Esophagus (tissue), 2 donors: ENCODE measurements at regions not wholly inside any gene's neighbourhood (a gene's known extent, or its start where the extent isn't known, plus 50 kb on each side); places are given as distances from the start of the nearest gene placed in this dataset.

Experiments
- H3K27ac ChIP-seq, 2 donors: one replicate each; pipeline ENCODE4 v1.5.1; 2013; ENCODE audit warnings: low read depth in 2 of 2, mild to moderate bottlenecking in 2 of 2, inconsistent platforms in 1 of 2, low read length in 1 of 2, moderate library complexity in 1 of 2
- H3K27me3 ChIP-seq, 2 donors: one replicate each; pipeline ENCODE4 v1.6.1; 2013; ENCODE audit warnings: low read length in 2 of 2, control low read depth in 1 of 2, mild to moderate bottlenecking in 1 of 2; ENCODE audit not compliant: insufficient read depth in 2 of 2, control insufficient read depth in 1 of 2
- H3K36me3 ChIP-seq, 2 donors: one replicate each; pipeline ENCODE4 v1.6.1; 2013; ENCODE audit warnings: low read length in 1 of 2; ENCODE audit not compliant: control insufficient read depth in 2 of 2, insufficient read depth in 2 of 2
- H3K4me1 ChIP-seq, 2 donors: one replicate each; pipeline ENCODE4 v1.6.1; 2013; ENCODE audit warnings: low read length in 1 of 2; ENCODE audit not compliant: control insufficient read depth in 2 of 2, insufficient read depth in 2 of 2
- H3K4me3 ChIP-seq, 2 donors: one replicate each; pipeline ENCODE4 v1.5.1; 2013; ENCODE audit warnings: low read length in 2 of 2, mild to moderate bottlenecking in 2 of 2, low read depth in 1 of 2, moderate library complexity in 1 of 2
- H3K9me3 ChIP-seq, 2 donors: one replicate each; pipeline ENCODE4 v1.6.1; 2013; ENCODE audit warnings: mild to moderate bottlenecking in 2 of 2, low read depth in 1 of 2, low read length in 1 of 2, moderate library complexity in 1 of 2; ENCODE audit not compliant: control insufficient read depth in 2 of 2, insufficient read depth in 1 of 2
- WGBS, 2 donors: extraction: QIAGEN DNeasy Blood & Tissue Kit; methylation state at CpG; one replicate each; pipeline ENCODE4 v1.1.7; 2013; 5-methylcytosine and 5-hydroxymethylcytosine counted together
- donor health status: healthy with polysubstance abuse.
- donor health status: Bipolar disorder and iron deficiency.

DNA sequence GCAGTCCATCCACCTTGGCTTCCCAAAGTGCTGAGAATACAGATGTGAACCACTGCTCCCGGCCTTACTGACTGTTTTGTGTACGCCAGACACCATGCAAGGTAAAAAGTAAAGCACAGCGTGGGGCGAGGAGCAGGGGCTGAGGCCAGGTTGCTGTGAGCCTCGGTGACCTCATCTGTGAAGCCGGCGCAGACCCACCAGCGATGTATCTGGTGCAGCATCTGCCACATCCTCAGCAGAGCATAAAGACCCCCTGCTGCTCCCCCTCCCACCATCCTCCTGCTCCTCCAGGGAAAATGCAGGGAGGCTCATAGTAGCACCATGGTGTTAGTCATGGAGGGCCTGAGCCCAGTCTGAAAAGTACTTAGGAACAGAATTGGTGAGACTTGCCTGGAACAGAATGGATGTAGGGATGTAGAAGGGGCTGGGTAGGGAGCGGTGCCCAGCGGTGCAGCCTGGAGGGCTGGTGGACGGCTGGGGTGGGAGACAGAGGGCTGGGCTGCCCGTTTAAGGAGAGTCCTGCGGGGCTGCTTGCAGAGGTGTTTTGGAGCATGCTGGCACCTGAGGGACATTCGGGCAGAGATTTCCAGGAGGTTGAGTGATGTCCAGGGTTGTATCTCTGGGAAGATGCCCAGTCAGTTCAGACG, 462.4 kb downstream of the BRD1 start:
- Histone ChIP-seq H3K9me3 (peaks cover 0 to 2% of the 10 kb centered on the region in 2 donors), H3K4me1 (no peaks in the 10 kb centered on the region), H3K36me3 (no peaks in the 10 kb centered on the region), H3K4me3 (no peak overlapping the region), H3K27ac (no peak overlapping the region), H3K27me3 (peaks cover 0 to 2% of the 10 kb centered on the region in 2 donors)
- WGBS, 2 donors, result 81 to 85% methylated on average over 15 of the region's 15 CpGs

DNA sequence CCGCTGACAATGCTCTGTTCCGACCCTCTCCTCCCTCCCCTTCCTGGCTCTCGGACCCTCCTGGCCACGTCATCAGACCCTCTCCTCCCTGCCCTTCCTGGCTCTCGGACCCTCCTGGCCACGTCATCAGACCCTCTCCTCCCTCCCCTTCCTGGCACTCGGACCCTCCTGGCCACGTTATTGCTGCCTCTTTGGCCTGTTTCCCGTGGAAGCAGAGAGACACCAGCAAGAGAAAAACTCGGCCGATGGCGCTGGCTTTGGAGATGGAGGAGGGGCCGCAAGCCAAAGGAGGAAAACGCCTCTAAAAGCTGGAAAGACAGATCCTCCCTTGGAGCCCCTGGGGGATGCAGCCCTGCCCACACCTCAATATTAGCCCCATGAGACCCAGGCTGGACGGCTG, 463.3 kb downstream of the BRD1 start:
- peaks cover 0 to 2% of the 10 kb centered on the region in 2 donors for H3K27me3 ChIP-seq

DNA sequence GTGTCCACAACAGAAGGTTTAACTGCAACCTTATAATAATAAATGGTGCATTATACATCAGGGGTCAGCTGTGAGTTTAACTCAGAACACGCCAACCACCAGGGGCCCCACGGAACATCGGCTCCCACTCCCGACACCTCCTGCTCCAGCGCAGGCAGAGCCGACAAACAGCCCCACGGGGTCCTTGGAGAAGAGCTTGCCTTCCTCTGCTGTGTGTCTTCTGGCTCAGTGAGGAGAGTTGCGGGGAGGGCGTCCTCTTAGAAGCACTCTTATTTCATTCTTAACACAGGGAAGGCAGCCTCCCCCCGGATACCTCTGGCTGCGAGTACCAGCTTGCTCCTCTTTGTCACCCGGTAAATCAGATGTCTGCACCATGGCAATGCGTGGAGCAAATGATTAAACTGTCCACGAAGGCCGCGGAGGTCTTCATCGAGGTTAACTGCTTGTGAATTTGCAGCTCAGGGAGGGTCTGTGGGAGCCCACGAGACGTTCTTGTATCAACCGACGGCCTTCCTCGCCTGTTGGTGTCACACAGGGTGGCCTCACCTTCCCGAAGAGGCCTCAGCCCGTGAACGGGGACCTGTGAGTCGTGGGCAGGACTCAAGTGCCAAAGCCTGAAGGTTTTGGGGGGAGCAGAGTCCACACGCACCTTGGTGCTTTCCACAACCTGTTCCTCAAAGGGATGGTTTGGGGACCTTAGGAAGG, 464.0 kb downstream of the BRD1 start:
- H3K4me3 ChIP-seq, result no peak overlapping the region
- H3K27me3 ChIP-seq, result peaks cover 0 to 2% of the 10 kb centered on the region in 2 donors
- no peaks in the 10 kb centered on the region for H3K4me1 ChIP-seq
- no peaks in the 10 kb centered on the region for H3K36me3 ChIP-seq
- H3K27ac ChIP-seq, result no peak overlapping the region
- peaks cover 0 to 2% of the 10 kb centered on the region in 2 donors for H3K9me3 ChIP-seq
- 87 to 89% methylated on average over 27 of the region's 27 CpGs for WGBS, 2 donors

More for the DNA sequence above, 463.3 kb downstream of the BRD1 start:
- Histone ChIP-seq H3K9me3 (peaks cover 0 to 2% of the 10 kb centered on the region in 2 donors), H3K4me1 (no peaks in the 10 kb centered on the region), H3K4me3 (no peak overlapping the region), H3K27ac (no peak overlapping the region), H3K36me3 (no peaks in the 10 kb centered on the region)
- 79% methylated on average over 13 to 15 of the region's 15 CpGs for WGBS, 2 donors

DNA sequence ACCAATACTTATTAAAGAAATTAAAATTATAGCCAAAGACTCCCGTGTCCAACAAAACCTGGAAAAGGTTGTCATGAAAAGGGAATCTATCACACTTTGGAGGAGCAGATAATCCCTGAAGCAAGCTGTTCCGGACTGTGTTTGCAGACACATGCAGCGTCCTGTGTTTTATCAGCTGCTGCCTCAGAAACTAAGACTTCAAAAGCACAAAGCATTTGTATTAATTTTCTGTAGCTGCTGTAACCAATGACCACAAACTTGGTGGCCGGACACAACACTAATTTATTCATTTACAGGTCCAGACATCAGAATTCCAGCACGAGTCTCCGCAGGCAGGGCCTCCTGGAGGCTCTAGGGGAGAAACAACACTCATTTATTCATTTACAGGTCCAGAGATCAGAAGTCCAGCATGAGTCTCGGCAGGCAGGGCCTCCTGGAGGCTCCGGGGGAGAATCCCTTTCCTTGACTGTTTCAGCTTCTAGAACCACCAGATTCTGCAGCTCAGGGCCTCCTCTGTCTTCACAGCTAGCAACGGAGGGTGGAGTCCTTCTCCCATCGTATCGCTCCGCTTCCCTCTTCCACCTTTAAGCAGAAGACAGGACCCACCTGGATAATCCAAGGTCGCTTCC, 465.3 kb downstream of the BRD1 start:
- peaks cover 0 to 4% of the 10 kb centered on the region in 2 donors for H3K27me3 ChIP-seq
- H3K4me3 ChIP-seq, result no peak overlapping the region
- H3K36me3 ChIP-seq, result no peaks in the 10 kb centered on the region
- peaks cover 0 to 2% of the 10 kb centered on the region in 2 donors for H3K9me3 ChIP-seq
- WGBS, 2 donors, result 55 to 56% methylated on average over 13 of the region's 13 CpGs
- no peak overlapping the region for H3K27ac ChIP-seq
- no peaks in the 10 kb centered on the region for H3K4me1 ChIP-seq

DNA sequence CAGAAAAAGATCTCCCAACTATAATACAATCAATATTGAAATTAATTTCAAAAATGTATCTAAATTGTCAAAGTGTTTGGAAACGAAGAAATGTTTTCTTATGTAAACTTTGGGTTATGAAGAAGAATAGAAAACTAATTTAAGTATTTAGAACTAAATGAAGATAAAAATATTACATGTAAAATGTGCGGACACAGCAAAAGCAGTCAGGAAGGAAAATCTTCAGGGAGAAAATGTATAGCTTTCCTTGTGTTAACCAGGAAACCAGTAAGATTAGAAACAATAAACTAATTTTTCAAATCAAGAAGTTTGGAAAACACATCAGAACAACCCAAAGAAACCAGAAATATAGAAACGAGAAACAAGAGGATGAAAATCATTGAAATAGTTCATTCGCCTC, 466.5 kb downstream of the BRD1 start:
- Histone ChIP-seq H3K27ac (no peak overlapping the region), H3K27me3 (peaks cover 0 to 4% of the 10 kb centered on the region in 2 donors), H3K9me3 (peaks cover 0 to 2% of the 10 kb centered on the region in 2 donors), H3K4me3 (no peak overlapping the region), H3K4me1 (no peaks in the 10 kb centered on the region), H3K36me3 (no peaks in the 10 kb centered on the region)
- 42 to 43% methylated on average over 4 of the region's 4 CpGs for WGBS, 2 donors

DNA sequence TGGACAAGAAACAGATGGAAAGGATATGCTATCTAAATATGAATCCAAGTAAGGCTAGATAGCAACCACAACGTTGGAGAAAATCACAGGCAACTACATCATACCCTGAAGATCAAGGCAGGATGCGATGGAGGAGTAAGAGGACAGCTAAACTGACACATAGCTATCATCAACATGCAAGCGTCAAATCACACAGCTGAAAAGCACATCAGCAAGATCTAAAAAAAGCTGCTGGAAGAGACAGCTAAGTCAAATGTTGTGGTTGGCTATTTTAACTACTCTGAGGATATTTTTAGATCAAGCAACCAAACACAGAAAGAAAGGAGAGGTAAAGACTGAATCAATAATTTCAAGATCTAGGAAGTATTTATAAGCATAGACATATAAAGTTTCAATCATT, 466.9 kb downstream of the BRD1 start:
- peaks cover 0 to 2% of the 10 kb centered on the region in 2 donors for H3K9me3 ChIP-seq
- H3K4me3 ChIP-seq, result no peak overlapping the region
- H3K4me1 ChIP-seq, result no peaks in the 10 kb centered on the region
- no peaks in the 10 kb centered on the region for H3K36me3 ChIP-seq
- peaks cover 0 to 4% of the 10 kb centered on the region in 2 donors for H3K27me3 ChIP-seq
- H3K27ac ChIP-seq, result no peak overlapping the region
- 48 to 52% methylated on average over 3 of the region's 3 CpGs for WGBS, 2 donors

DNA sequence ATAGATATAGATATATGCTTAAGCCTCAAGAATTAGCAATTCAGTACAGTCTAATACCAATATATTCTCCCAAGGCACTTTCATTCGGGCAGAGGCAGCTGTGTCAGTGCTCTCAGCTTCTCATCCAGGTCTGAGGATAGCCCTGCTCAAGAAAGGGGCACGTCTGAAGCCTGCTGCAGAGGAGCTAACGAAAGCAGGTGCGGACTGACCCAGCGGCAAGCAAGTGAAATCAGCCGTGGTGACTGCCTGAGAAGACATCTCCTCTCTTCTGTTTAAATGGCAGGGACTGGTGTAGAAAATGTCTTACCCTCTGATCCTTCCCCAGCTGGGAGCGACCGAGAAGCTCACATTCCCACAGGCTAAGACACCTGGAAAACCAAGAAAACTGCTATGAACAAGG, 468.6 kb downstream of the BRD1 start:
- Histone ChIP-seq H3K36me3 (no peaks in the 10 kb centered on the region), H3K27ac (no peak overlapping the region), H3K4me3 (no peak overlapping the region), H3K27me3 (peaks cover 0 to 4% of the 10 kb centered on the region in 2 donors), H3K4me1 (no peaks in the 10 kb centered on the region), H3K9me3 (peaks cover 0 to 2% of the 10 kb centered on the region in 2 donors)
- WGBS, 2 donors, result 62 to 64% methylated on average over 8 of the region's 8 CpGs

DNA sequence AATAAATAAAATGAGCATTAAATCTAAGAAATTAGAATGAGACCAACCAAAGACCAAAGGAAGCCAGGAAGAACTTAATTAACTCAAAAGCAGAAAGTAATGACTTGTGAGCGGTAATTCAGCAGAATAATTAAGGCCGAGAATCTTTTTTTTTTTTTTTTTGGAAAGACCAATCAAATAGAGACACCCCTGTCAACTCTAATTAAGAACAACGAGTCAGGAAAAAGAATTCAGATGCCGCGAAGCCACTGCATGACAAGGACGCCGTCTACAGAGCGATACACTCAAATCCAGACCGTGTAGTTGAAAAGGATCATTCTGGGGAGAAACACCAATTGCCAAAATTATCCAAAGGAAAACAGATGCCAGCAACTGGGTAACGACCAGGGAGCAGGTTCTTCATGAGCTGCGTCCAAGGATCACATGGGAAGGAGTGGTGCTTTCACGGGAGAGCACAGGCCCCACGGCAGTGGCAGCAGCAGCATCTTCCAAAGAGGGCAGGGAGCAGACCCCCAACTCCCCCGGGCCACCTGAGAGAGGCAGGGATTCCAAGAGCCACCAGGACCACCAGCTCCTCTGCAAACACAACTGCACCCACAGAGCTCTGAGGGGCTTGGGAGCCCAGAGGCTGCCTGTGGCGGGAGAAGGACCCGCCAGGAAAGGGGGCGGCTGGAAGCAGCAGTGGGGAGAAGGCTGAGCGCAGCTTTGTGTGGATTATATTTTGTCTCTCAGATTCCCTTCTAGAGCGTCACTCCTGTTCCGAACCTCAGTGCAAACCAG, 469.8 kb downstream of the BRD1 start:
- Histone ChIP-seq H3K27me3 (peaks cover 0 to 4% of the 10 kb centered on the region in 2 donors), H3K9me3 (no peaks in the 10 kb centered on the region)
- WGBS, 2 donors, result 83 to 85% methylated on average over 18 to 20 of the region's 20 CpGs

DNA sequence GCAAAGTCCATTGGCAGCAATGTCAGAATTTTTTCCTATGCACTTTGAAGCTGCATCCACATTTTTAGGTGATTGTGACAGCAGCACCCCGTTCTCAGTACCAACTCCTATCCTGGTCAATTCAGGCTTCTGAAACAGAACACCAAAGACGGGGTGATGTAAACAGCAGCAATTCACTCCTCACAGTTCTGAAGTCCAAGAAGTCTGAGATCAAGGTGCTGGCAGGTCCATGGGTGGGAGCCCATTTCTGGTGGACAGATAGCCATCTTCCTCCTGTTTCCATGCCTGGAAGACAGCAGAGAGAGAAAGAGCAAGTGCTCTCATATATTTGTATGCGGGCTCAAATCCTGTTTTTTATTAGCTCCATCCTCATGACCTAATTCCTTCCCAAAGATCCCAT, 471.2 kb downstream of the BRD1 start:
- Histone ChIP-seq H3K4me1 (no peaks in the 10 kb centered on the region), H3K27me3 (peaks cover 0 to 4% of the 10 kb centered on the region in 2 donors), H3K36me3 (no peaks in the 10 kb centered on the region), H3K27ac (no peak overlapping the region), H3K9me3 (no peaks in the 10 kb centered on the region), H3K4me3 (no peak overlapping the region)
- 87 to 88% methylated on average over 3 of the region's 3 CpGs for WGBS, 2 donors

More for the DNA sequence above, 469.8 kb downstream of the BRD1 start:
- Histone ChIP-seq H3K4me1 (no peaks in the 10 kb centered on the region), H3K4me3 (no peak overlapping the region), H3K27ac (no peak overlapping the region), H3K36me3 (no peaks in the 10 kb centered on the region)
